ENCODE measurements at regions not wholly inside any gene's neighbourhood (a gene's known extent, or its start where the extent isn't known, plus 50 kb on each side); places are given as distances from the start of the nearest gene placed in this dataset.

- ATAC-seq, result no peak
- Histone ChIP-seq H3K4me3 (no peak overlapping the region), H3K9me3 (no peaks in the 10 kb centered on the region), H3K4me1 (peaks cover 0 to 10% (median 0%) of the 10 kb centered on the region in 3 donors), H3K36me3 (no peaks in the 10 kb centered on the region), H3K27me3 (no peaks in the 10 kb centered on the region), H3K27ac (no peak overlapping the region)
- TF ChIP-seq POLR2A (IDR thresholded peaks at IDR 0.05) (no peak), POLR2AphosphoS5 (IDR thresholded peaks at IDR 0.05) (no peak), EP300 (IDR thresholded peaks at IDR 0.05) (no peak), CTCF (IDR thresholded peaks at IDR 0.05) (no peak)
- 90 to 92% methylated on average over 6 to 8 of the region's 8 CpGs for WGBS, 2 donors (ENCODE audit: low coverage in 1 of 2)
These were observed 320.4 kb downstream of the BCL11B start for GRCh38 chr14:98951521-98952152.

- Histone ChIP-seq H3K36me3 (no peaks in the 10 kb centered on the region), H3K27me3 (no peaks in the 10 kb centered on the region), H3K9me3 (no peaks in the 10 kb centered on the region), H3K4me3 (no peak overlapping the region), H3K27ac (no peak overlapping the region), H3K4me1 (no peaks in the 10 kb centered on the region)
- no peak for ATAC-seq
- no peak for TF ChIP-seq EP300 (IDR thresholded peaks at IDR 0.05)
- no peak for TF ChIP-seq POLR2AphosphoS5 (IDR thresholded peaks at IDR 0.05)
- TF ChIP-seq POLR2A (IDR thresholded peaks at IDR 0.05), result no peak
- no peak for TF ChIP-seq CTCF (IDR thresholded peaks at IDR 0.05)
- WGBS, 2 donors (ENCODE audit: low coverage in 1 of 2), result 63 to 81% methylated on average over 6 of the region's 9 CpGs
These were observed 319.2 kb downstream of the BCL11B start for GRCh38 chr14:98952593-98953350.

GRCh38 chr14:98953551-98954348 is 318.2 kb downstream of the BCL11B start:
- 55 to 87% methylated on average over 5 to 9 of the region's 20 CpGs for WGBS, 2 donors (ENCODE audit: low coverage in 1 of 2)
- no peak overlapping the region for H3K4me3 ChIP-seq
- no peaks in the 10 kb centered on the region for H3K36me3 ChIP-seq
- no peaks in the 10 kb centered on the region for H3K4me1 ChIP-seq
- no peaks in the 10 kb centered on the region for H3K27me3 ChIP-seq
- H3K27ac ChIP-seq, result no peak overlapping the region
- H3K9me3 ChIP-seq, result no peaks in the 10 kb centered on the region
- ATAC-seq, result peak; percentile 53
- peak; percentile 57 for TF ChIP-seq POLR2AphosphoS5 (IDR thresholded peaks at IDR 0.05)
- TF ChIP-seq POLR2A (IDR thresholded peaks at IDR 0.05), result no peak

GRCh38 chr14:98954349-98955000 is 317.5 kb downstream of the BCL11B start:
- H3K9me3 ChIP-seq, result no peaks in the 10 kb centered on the region
- no peaks in the 10 kb centered on the region for H3K27me3 ChIP-seq
- no peak for ATAC-seq
- no peak overlapping the region for H3K27ac ChIP-seq
- no peaks in the 10 kb centered on the region for H3K36me3 ChIP-seq
- no peak for TF ChIP-seq CTCF (IDR thresholded peaks at IDR 0.05)
- no peak for TF ChIP-seq POLR2A (IDR thresholded peaks at IDR 0.05)
- no peak for TF ChIP-seq POLR2AphosphoS5 (IDR thresholded peaks at IDR 0.05)
- TF ChIP-seq EP300 (IDR thresholded peaks at IDR 0.05), result no peak
- H3K4me3 ChIP-seq, result no peak overlapping the region
- WGBS, 2 donors (ENCODE audit: low coverage in 1 of 2), result 85 to 100% methylated on average over 3 to 5 of the region's 10 CpGs
- no peaks in the 10 kb centered on the region for H3K4me1 ChIP-seq
